SK-MEL-5 (cell line): ENCODE measurements at regions not wholly inside any gene's neighbourhood (a gene's known extent, or its start where the extent isn't known, plus 50 kb on each side); places are given as distances from the start of the nearest gene placed in this dataset.

ENCODE experiments used
- DNase-seq: peaks from one replicate; pipeline ENCODE4 v3.0.0-alpha.2; 2016; ENCODE audit warnings: low read depth, low spot score
- in situ Hi-C: cut with HindIII; loops from 2 replicates; pipeline ENCODE4 v1.10.0; 2016; ENCODE audit warnings: low sequenced_read_pairs, high pct_unique_total_duplicates, low pct_unique_long_range_greater_than_20kb

GRCh38 chr5:33305572-33305971 is 135.2 kb upstream of the TARS1 start:
- in situ Hi-C loops = no loop called here
- no peak for DNase-seq

- no peak for DNase-seq
- in situ Hi-C loops = no loop called here
Measured at GRCh38 chr5:33306758-33307157, 134.0 kb upstream of the TARS1 start.

DNA sequence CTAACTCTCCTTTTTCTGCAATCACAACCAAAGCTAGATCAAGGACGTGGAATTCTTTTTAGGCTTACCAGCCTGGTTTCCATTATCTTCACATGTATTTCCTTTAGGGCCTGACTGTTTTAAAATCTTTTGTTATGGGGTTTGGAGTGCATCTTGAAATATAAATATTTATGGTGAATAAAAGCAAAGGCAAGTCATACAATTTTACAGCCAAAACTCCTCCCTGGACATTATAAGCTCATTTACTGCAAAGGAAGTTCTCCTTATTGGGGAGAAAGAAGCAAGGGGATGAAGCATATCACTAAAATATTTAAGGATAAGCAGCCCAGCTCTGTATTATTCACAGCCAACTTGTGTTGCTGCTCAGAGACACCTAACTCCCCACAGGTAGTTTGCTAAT is 132.2 kb upstream of the TARS1 start:
- DNase-seq = no peak
- in situ Hi-C loops = no loop called here

GRCh38 chr5:33309068-33309467 is 131.7 kb upstream of the TARS1 start:
- no peak for DNase-seq
- in situ Hi-C loops = no loop called here

- in situ Hi-C loops = no loop called here
- no peak for DNase-seq
Measured at GRCh38 chr5:33309536-33310345, 131.0 kb upstream of the TARS1 start.

- no peak for DNase-seq
Measured at GRCh38 chr5:33310451-33310850, 130.3 kb upstream of the TARS1 start.

GRCh38 chr5:33311893-33312292 is 128.9 kb upstream of the TARS1 start:
- DNase-seq = no peak
- in situ Hi-C loops = no loop called here

More at GRCh38 chr5:33310451-33310850, 130.3 kb upstream of the TARS1 start:
- in situ Hi-C loops = no loop called here

DNA sequence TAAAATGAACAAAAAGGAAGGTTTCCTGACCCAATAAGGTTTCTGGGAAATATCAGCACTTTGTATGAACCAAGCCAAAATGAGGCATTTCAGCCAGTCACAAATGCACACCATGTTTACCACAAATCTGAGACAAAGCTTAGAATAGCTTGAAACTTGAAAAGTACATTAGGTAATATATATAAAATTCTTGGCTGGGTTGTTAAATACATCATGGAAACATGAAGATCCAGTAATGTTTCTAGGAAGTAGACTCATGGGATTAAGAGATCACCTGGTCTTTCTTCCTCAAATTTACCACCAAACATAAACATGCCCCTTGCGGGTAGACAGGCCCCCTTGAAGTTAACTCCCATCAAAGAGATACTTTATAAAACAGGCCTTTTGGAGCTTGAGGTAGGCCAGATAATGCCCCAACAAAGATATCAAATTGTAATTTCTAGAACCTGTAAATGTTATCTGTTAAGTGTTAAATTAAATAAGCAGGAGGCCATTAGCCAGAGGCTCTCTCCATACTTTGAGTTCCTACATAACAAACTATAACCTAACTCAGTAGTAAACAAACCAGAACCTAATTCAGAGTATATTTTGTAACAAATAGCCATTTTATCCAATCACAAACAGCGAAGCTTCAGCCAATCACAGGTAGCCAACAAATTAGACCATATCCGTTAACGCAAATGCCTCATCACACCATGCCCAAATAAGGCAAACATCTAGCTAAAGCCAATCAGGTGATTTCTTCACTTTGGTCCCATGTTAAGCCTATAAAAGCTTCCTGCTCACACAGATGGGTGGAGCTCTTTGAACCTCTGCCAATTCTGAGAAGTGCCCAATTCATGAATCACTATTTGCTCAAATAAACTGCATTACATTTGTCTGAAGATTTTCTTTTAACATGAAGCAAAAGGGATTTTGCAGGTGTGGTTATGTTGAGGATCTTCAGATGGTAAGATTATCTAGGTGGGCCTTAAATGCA is 127.9 kb upstream of the TARS1 start:
- in situ Hi-C loops = no loop called here
- no peak for DNase-seq

- DNase-seq = no peak
- in situ Hi-C loops = no loop called here
Measured at GRCh38 chr5:33315189-33315588, 125.6 kb upstream of the TARS1 start.

GRCh38 chr5:33316773-33317172 is 124.0 kb upstream of the TARS1 start:
- DNase-seq = no peak
- in situ Hi-C loops = no loop called here

- DNase-seq = no peak
- in situ Hi-C loops = no loop called here
Measured at GRCh38 chr5:33317271-33317670, 123.5 kb upstream of the TARS1 start.

DNA sequence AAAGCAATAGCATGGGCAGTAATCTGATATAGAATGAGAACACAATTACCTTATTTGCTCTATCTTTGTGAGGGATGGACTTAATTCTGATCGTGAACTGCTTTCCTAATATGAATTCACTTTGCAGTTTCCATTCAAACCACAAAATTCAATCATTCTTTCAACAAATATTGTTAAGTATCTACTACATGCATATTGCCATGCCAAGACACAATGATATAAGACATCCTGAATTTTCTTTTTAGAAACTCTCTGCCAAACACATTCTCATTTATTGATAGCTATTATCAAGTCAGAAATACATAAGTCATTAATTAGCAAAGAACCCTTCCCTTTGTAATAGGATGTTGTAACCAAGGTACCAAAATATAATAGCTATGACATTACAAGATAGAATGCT is 121.6 kb upstream of the TARS1 start:
- no peak for DNase-seq
- in situ Hi-C loops = no loop called here

- DNase-seq = no peak
Measured at GRCh38 chr5:33319841-33320240, 120.9 kb upstream of the TARS1 start.

DNA sequence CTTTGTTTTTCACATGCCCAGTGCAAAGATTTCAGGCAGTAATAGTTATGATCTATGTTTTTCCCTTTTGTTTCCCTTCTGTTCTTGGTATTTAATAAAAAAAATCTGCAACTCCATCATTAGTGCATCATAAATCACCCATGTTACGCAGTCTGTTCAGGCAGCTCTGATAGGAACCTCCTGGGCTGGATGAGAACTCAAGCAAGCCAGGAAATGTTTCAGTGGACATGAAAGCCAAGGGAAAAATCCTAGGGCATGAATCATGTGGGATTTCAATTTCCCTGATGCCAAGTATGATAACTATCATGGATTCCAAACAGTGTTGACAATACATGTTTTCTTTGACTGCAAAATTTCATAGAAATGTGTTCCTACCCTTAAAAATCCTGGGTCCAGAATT is 119.7 kb upstream of the TARS1 start:
- in situ Hi-C loops = no loop called here
- no peak for DNase-seq

More at GRCh38 chr5:33319841-33320240, 120.9 kb upstream of the TARS1 start:
- in situ Hi-C loops = no loop called here

- in situ Hi-C loops = no loop called here
- no peak for DNase-seq
Measured at GRCh38 chr5:33322632-33323031, 118.1 kb upstream of the TARS1 start.

GRCh38 chr5:33324667-33325307 is 116.0 kb upstream of the TARS1 start:
- in situ Hi-C loops = no loop called here
- no peak for DNase-seq

DNA sequence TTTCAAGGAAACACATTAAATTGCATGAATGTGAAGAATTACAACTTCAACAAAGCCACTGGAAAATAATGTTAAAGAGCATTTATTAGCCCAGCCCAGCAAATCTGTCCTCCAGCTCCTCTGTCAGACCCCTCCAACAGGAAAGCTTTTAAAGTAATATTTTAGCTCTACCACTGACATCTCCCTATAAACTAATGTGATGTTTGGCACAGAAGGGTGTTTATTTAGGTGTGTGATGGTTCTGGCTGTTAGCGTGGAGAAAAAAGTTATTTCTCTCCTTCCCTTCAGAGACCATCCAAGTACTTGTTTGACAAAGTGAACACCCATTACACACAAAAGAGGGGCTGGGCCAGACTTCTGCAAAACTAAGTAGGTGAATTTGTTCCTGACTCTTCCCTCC is 111.9 kb upstream of the TARS1 start:
- DNase-seq = no peak
- in situ Hi-C loops = no loop called here

DNA sequence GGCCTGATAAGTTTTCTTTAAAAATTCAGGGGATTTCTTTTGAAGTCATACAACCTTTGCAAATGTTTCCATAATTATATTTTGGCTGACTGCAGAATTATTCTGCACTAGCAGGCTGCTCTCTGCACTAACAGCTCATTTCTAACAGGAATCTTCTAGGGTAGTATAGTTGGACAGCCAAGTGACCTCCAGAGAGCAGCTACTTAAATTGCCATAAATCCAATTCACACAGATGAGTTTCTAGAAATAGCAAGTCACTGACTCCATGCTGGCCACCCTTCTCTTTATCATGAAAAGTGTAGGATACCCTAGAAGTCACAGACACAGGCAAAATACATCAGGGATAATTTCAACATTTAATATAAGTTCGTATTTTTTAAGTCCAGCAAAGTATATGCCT is 110.9 kb upstream of the TARS1 start:
- in situ Hi-C loops = no loop called here
- no peak for DNase-seq
